ENCODE measurements at regions not wholly inside any gene's neighbourhood (a gene's known extent, or its start where the extent isn't known, plus 50 kb on each side); places are given as distances from the start of the nearest gene placed in this dataset.

DNA sequence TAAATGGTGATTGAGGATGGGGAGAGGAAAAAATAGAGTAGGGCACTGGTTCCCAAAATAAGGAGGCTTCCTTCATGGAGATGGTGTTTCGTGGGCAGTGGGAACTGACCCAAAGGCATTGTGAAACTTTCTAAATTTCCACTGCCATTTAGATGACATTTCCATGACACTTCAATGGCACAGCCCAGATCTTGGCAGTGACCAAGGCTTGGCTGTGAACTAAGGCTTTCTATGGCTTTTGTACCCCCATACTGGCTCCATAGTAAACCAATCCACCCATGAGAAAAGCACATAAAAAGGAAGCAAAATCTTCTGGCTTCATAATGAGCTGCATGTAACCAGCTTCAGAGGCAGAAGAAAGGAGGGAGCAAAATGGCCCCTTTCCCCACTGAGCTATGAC, 321.0 kb upstream of the TLE4 start:
- no peak for DNase-seq

DNA sequence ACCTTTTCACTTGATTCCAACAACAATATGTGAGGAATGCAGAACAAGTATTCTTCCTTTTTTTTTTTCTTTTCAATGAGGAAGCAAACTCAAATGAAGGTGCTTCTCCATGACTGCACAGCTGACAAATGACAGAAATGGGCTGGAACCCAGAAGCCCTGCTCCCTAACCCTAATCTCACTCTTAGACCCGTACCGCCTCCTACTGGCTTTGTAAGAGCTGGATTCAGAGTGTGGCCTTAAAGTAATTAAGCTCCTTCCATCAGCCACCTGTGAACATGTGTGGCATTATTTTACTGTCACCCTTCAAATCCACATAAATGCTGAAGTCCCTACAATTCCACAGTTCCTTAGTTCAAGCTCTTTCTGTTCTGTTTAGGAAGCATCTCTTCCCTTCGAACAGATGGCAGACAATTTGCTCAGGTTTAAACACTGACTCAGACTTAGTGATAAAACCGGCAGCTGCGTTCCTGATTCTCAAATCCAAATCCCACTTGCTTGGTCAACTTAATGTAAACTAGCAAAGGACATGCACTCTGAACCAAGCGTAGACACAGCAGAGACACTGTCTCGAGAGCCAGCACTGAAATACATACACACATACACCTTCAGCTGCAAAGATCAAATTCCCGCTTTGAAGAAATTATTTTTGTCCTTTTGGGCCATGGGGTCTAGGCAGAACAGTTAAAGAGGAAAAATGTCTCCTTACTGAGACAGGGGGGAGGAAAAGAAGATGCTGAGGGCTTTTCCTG, 316.7 kb upstream of the TLE4 start:
- no peak for DNase-seq

DNA sequence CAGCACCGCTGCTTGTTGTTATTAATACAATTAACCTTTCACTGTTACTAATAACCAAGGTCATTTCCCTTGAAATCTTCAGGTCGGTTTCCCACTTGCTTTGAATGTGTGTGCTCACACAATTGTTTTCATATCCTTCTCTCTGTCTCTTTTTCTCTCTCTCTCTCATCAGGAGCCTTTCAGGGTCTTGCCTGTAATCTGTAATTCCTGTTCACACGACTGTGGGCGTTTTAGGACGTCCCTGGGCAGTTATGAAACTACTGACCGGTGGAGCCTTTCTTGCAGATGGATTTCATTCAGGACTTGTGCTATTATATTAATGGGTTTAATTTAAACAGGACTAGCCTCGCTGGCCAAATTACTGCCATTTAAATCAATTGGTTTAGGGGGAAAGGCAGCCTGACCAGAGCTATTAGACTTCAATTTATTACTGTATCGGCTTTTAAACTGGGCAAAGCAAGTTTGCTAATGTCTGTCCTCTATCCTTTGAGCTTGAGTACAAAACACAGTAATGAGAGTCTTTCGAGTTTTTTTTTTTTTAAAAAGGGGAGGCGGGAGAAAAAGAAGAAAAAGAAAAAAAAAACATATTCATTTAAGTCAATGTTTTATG, 316.0 kb upstream of the TLE4 start:
- DNase-seq: no peak

DNA sequence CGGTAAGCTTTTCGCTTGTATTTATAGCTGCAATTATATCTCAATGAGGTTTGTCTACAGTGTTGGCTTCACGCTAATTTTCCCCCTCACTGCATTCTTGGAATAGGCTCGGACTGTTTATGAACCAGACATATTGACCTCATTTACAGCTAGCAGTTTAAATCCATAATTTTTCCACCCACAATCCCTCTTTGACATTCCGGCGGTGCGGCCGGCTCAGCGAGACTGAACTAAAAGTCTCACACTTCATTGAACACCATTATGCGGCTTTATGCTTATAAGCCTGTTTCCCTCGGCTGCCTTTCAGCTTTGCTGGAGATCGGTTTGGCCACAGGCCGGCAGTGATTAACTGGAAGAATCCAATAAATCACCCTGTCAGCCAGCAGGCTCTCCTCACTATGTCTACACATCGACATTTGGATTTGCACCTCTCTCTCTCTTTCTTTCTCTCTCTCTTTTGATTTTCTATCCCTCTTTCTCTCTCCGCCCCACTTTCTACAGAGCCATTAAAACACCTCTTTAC, 315.0 kb upstream of the TLE4 start:
- no peak for DNase-seq

DNA sequence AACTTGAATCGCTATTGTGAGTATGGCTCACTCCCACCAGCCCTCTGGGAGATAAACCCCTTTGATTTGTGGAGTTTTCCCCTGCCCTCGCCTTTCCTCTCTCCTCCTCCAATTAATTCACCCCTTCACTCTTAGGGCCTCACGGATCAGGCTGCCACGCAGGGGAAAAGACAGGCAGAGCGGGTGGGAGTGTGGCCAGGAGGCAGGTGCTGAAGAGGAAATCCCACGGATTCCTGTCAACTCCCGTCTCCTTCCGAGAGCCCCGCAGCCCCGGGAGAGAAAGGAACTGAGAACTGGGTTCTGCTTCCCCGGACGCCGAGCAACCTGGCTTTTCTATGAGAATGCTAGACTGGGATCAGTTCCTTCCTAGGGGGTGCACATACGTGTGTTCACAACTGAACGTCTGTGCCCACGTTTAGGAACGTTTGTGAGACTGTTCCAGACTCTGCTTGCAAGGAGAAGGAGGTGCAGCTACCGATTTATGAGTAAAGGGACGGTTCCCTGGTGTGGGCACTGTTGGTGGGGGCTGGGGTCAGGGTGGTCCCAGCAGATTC, 314.5 kb upstream of the TLE4 start:
- no peak for DNase-seq

DNA sequence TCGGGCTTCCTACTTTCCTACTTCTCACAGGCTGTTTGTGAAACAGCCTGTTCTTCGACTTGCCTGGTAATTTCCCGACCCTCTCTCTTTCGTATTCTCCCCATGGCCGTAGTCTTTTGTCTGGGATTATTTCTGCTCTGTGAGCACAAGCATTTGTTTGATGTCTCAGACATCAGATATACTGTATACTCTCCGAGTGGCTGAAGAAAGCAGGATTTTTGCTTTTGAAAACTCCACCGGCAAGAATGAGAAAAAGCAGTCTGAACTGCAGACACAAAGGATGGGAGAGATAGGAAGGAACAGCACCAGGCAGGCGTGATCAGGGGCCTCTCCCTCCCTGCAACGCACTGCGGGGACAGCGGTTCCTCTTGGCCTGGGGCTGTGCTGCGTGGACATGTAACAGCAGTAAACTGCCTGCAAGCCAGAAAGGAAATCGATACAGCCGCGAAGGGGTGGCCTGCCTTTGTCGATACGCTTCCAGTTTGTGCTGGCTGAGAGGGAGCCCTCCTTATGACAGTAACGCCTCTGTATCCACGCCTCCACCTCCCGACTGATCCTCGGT, 313.9 kb upstream of the TLE4 start:
- DNase-seq: no peak

DNA sequence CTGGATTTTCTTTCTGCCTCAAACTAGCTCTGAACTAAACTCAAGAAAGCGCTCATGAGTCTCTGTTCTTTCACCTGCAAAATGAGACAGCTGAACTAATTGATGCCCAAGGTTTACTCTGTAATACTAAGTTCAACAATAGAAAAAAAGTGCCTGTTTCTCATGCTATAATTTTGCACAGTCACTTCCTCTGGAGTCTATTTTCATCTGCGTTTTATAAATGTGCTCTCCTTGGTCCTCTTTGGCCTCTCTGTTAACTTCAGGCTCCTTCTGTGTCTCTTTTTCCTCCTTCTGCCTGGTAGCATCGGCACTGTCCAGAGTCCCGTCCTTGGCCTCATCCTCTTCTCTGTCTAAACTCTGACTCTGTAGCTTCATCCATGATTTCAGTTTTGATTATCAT, 311.9 kb upstream of the TLE4 start:
- no peak for DNase-seq

DNA sequence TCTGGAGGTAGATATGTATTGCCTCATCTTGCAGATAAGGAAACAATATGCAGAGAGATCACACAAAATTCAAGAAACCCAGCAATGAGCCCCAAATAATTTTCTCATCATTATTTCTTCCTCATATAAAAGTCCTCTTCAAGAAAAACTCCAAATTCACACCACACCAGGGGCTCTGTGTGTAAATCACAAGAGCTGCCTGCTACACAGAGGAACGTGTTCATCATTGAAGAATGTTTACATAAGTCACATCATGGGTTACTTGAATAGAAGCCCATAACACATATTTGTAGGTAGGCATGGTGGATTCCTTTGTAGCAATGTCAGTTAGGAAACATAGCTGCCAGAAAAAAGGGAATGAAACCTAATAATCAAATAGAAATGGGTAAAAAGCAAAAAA, 308.1 kb upstream of the TLE4 start:
- no peak for DNase-seq

DNA sequence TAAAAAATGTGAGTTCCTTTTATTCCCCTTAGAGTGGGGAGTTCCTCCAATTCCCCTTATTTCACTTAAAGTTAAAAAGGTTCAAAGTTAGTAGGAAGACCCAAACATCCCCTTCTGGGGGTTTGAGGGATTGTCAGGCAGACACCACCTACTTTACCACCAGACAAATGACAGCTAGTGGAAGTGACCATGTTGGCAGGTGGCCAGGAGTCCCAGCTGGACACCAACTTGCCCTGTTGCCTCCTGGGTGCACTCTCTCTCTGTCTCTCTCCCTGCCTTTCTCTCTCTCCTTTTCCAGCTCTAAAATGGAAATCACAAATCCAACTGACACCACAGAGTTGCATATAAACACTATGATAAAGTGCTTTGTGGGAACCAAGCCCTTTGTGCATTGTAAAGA, 307.7 kb upstream of the TLE4 start:
- no peak for DNase-seq

DNA sequence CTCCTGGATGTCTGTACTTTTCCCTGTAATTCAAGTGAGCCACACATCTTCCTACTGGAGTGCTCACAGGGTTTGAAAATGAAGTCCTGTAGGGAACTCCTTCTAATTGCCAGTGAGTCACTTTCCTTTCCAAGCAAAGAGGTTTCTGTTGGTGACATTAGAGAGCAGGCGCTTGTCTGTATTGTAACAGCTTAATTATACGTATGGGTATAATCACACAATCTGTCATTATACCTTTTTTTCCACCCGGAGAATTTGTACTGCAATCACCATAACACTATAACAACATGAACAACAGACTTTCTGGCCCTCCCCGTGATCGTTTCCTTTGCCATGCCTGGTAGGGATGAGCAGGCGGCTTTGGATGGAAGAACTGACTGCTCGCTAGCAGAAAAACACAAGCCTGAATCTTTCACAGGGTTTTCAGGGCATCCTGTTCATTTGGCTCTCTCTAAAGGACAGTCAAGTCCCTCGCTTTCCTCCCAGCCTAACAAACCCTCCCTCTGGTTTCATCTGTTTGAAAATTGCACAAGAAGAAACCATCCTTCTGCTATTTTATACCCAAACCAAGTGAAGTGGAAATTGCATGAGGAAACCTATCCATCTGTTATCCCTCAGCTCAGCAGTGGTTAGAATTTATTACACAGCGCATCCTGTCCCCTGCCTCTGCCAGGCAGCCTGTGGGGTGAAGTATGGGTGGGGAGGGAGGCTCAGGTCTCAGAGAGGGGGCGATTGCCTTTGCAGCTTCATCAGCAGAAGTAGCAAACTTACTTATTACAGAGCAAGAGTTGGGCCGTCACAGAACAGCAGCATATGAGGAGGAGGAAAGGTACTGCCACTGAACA, 307.0 kb upstream of the TLE4 start:
- DNase-seq: no peak

DNA sequence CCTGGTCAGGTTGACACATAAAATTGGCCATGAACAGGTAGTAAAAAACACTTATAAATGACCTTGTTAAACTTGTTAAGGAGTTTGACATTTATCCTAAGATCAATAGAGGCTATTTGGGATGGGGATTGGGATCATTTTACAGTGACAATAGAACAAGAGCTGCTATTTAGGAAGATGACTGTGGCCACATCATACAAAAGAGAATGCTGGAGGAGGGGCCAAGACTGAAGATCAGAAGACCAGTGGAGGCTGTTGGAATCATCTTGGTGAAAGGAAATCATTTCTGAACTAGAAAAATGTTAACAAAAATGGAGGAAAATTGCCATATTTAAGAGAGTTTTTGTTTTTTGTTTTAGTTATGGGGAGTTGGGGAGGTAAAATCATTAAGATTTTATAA, 304.8 kb upstream of the TLE4 start:
- no peak for DNase-seq

DNA sequence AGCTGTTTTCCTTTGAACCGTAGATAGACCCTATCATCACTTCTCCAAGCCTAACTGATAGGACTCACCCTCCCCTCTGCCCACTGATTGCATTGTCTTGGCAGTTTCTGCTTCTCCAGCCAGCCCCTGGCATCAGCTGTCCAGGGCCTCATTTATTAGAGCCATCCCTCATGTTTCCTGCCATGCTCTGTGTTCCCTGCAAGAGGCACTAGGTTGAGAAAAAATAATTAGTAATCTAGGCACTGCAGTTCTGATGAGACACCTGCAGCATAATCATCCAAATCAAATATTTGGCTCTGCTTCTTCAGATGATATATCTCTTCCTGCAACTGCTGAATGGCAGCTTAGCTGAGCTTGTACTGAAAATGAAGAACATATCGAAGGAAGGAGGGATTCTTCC, 303.0 kb upstream of the TLE4 start:
- DNase-seq: no peak

DNA sequence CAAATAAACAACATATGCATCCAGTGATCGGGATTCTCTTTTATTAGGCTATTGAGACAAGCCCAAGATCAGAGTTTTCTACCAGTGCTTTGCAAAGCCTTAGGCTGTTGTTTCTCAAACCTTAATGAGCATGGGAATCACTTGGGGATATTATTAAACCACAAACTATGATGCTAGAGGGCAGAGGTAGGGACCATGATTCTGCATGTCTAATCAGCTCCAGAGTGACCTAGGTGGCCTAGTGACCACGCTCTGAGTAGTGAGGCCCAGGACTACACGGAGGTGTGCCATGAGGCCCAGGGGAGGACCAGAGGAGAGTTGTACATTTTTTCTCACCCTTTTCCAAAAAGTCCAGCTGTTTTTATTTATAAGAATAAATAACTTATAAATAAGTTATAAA, 298.5 kb upstream of the TLE4 start:
- DNase-seq: no peak

DNA sequence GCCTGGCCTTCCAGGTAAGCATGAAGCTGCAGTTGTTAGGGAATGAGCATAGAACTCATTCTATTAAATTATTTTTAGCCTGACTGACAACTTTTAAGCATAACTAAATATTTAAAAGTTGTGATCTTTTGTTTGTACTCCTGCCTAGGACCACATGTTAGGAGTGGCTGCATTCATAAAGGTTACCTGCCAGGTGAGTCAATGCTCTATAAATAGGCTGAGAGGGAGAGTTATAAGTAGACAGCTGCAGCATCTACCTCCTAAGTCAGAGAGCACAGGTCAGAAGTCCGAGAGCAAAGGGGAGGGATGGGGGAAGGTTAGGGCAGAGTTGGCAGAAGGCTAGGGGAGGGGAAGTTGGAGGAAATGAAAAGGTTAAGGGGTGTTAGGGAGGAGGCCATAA, 292.4 kb upstream of the TLE4 start:
- no peak for DNase-seq

DNA sequence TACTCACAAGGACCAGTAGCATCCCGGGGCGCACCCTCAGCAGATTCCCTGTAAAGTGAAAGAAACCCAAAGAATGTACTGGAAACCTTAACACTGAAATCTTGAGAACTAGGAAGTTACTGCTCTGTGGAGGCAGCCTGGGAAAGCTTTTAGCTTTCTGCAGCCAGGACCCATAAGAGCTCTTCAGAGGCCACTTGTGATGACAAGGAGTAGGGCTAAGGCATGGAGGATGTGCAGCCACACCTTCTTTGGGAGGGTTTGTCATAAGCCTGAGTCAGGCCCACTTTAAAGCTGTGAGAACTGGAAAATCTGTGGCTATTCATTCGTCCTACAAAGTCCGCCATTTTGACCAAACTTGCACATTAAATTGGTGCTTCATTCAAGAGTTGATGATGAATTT, 291.1 kb upstream of the TLE4 start:
- no peak for DNase-seq

DNA sequence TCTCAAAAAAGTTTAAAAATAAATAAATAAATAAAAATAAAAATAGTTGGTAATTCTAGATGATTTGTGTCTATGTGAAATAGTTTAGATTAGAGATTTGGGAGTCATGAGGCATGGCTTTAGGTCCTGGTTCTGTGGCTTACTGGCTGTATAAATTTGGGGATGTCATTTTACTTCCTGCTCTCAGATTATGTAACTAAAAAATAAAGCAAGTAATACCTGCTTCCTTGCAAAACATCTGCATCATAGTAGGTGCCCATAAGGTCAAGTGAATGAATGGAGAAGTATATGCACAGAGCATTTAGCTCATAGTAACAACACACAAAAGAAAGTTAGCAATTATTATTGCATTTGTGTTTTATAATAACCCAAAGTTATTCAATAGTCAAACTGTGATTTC, 287.7 kb upstream of the TLE4 start:
- no peak for DNase-seq

DNA sequence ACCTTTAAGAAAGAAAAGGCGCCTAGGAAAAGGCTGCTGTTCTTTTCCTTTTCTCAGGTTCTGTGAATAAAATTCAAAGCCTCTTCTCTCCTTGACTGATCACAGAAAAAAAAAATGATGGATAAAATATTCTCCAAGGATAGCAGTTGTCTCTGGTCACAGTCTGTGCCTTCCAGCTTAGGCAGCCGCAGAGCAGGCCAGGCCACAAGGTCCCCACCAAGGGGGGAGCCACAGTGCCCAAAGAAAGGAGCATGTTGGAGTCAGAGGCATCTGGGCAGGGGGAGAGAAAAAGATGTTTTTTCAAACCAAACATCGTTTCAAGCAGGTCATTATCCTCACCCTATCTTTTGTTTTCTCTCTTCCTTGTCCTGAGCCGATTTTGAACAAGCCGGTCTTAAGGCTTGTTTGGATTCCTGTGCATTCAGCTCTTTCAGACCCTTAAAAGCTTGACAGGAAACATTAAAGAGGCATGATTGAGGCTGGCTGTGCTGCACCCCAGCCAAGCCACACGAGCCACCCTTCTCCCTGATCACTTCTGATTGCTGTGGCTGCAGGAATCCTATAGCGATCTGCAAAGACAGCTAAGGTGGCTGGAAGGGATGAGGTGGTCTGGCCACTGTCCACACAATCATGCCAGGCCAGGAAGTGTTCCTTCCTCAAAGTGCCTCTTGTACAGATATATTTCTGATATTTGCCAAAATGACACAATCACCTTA, 284.6 kb upstream of the TLE4 start:
- no peak for DNase-seq

DNA sequence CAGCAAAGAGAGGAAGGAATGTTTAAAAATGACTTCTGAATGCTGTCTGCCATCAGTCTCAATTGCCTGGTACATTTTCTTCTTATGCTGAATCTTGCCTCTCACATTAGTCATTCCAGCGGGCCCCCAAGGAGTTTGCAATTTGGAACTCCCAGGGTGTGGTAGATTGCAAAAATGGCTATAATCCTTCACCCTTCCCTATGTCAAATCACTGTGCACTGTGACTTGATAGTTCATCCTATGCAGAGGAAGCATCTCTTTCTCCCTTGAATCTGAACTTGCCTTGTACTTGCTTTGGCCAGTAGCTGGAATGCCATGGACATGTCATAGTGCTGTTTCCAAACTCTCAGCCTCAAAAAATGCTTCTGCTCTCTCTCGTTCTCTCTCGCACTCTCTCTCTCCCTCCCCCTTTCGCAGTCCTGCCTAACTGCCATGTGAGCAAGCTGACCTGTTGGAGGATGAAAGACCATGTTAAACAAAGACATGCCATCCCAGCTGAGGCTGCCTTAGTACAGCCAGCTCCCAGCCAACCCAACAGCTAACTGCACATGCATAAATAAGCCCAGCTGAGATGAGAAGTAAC, 284.0 kb upstream of the TLE4 start:
- DNase-seq: no peak

DNA sequence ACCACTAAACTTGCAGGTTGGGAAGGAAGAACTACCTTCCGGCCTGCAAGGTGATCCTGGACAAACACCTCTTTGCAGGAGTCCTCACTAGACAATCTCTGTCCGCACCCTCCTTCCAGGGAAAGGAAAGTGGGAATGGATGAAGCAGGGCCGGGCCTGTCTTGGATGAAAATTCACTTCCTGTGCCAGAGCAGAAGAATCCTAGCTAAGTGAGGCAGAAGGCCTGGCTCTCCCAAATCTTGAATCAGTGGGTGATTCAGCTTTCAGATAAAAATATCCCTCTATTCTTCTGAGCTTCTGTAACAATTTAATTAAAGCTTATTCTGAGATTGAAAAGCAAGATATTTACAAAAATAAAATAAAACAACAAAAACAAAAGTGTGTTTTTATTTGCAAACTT, 281.9 kb upstream of the TLE4 start:
- no peak for DNase-seq

DNA sequence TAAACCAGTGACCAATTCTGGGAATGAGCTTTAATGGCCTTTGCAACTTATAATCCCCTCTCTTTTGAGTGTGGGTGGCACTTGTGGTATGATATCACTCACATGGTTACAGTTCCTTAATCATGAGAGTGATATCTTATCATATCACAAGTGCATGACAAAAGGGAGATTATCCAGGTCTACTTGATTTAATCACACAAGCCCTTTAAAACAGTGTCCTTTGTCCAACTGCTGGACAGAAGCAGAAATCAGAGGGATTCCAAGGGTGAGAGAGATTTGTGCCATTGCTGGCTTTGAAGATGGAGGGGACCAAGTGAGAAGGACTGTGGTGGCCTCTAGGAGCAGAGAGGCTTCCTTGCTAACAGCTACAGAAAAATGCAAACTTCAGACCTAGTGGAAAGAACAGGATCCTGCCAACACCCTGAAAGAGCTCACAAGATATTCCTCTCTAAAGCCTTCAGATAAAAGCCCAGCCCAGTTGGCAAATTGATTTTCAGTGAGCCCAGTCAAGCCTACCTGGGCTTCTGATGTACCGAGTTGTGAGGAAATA, 279.0 kb upstream of the TLE4 start:
- DNase-seq: no peak

DNA sequence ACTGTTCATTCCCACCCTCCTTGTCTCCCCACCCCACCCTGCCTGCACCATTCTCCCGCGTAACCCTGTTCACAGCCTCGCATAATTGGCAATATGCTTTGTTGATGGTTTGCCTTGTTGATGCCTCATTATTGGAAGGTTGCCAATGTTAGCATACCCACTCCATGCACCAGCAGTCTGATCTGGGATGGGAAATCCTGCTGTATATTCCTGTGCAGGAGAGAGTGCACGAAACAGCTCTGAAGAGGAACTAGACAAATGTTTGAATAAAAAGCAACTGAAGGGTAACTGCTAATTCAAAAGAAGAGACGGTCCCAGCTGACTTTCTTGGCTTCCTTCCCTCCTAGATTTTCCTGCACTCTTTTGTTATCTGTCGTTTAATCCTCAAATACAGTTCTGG, 271.7 kb upstream of the TLE4 start:
- no peak for DNase-seq

DNA sequence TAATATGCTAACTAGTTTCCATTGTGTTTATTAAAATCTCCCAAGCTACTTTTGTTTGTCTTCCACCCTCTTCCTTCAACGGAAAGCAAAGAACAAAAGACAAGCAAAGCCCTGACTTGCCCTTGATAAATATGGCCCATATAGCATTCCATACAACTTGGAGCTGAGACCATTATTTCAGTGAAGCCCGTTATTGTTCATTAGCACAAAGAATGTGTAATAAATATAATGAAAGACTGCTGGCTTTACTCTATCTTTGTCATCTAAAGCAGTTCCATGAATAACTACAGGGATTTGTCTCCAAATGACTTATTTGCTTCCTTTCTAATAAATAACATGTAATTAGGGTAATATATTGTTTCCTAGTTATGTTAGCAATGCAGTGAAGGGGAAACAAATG, 270.7 kb upstream of the TLE4 start:
- DNase-seq: no peak

Data from stimulated activated CD4-positive, alpha-beta T cell treated with anti-CD3 and anti-CD28 coated beads, Interleukin-15, amount 100 ng/mL, for 24 hours (primary cell).